Suprapubic skin (tissue), 4 donors: ENCODE measurements at regions not wholly inside any gene's neighbourhood (a gene's known extent, or its start where the extent isn't known, plus 50 kb on each side); places are given as distances from the start of the nearest gene placed in this dataset.

ENCODE experiments used
- DNase-seq, 2 donors: peaks; one replicate each; pipeline ENCODE4 v3.0.0-alpha.2; 2019; ENCODE audit warnings: low spot score in 2 of 2
- H3K27ac ChIP-seq: fragments of 200-600 bp; sonication (generic); one replicate; pipeline ENCODE4 v1.5.1; 2019
- H3K27me3 ChIP-seq: fragments of 200-600 bp; sonication (generic); one replicate; pipeline ENCODE4 v1.5.1; 2019
- H3K36me3 ChIP-seq: fragments of 200-600 bp; sonication (generic); one replicate; pipeline ENCODE4 v1.5.1; 2019
- H3K4me1 ChIP-seq: fragments of 200-600 bp; sonication (generic); one replicate; pipeline ENCODE4 v1.5.1; 2019
- H3K4me3 ChIP-seq: fragments of 200-600 bp; sonication (generic); one replicate; pipeline ENCODE4 v1.5.1; 2019; ENCODE audit warnings: mild to moderate bottlenecking
- H3K9me3 ChIP-seq: fragments of 200-600 bp; sonication (generic); one replicate; pipeline ENCODE4 v1.5.1; 2019
- CTCF ChIP-seq, 2 donors: fragments of 200-600 bp in 1 of 2; fragments of 450-650 bp in 1 of 2; sonication (generic) in 1 of 2; IDR thresholded peaks; one replicate each; pipeline ENCODE4 v1.5.1; 2016 to 2019; ENCODE audit warnings: antibody characterized with exemption in 2 of 2, mild to moderate bottlenecking in 1 of 2, moderate library complexity in 1 of 2
- EP300 ChIP-seq: sonication (generic); formaldehyde crosslinking; IDR thresholded peaks from one replicate; pipeline ENCODE4 v1.6.1; 2017; ENCODE audit warnings: antibody characterized with exemption
- POLR2A ChIP-seq, 2 donors: fragments of 450-650 bp; IDR thresholded peaks; one replicate each; pipeline ENCODE4 v1.6.1; 2017; ENCODE audit warnings: antibody characterized with exemption in 2 of 2, mild to moderate bottlenecking in 2 of 2, moderate library complexity in 2 of 2
- POLR2AphosphoS5 ChIP-seq, 3 donors: sonication (generic); formaldehyde crosslinking; IDR thresholded peaks; one replicate each; pipeline ENCODE4 v1.6.1; 2017; ENCODE audit warnings: antibody characterized with exemption in 3 of 3
- WGBS: methylation state at CpG from one replicate; pipeline ENCODE4 v1.1.5; 2018; 5-methylcytosine and 5-hydroxymethylcytosine counted together

GRCh38 chr12:127628645-127629044, 638.3 kb upstream of the TMEM132C start:
- no peak overlapping the region for H3K4me3 ChIP-seq
- no peak for TF ChIP-seq POLR2AphosphoS5 (IDR thresholded peaks at IDR 0.05)
- TF ChIP-seq EP300, result no peak
- TF ChIP-seq CTCF (IDR thresholded peaks at IDR 0.05), result no peak
- no peak for TF ChIP-seq POLR2A (IDR thresholded peaks at IDR 0.05)
- H3K36me3 ChIP-seq, result no peaks in the 10 kb centered on the region
- WGBS, result 66% methylated on average over 3 of the region's 3 CpGs
- no peaks in the 10 kb centered on the region for H3K9me3 ChIP-seq
- no peaks in the 10 kb centered on the region for H3K27me3 ChIP-seq
- no peak overlapping the region for H3K27ac ChIP-seq
- DNase-seq, result no peak
- H3K4me1 ChIP-seq, result no peaks in the 10 kb centered on the region

- no peak for DNase-seq
- TF ChIP-seq POLR2AphosphoS5 (IDR thresholded peaks at IDR 0.05) (no peak), CTCF (IDR thresholded peaks at IDR 0.05) (no peak), EP300 (no peak), POLR2A (IDR thresholded peaks at IDR 0.05) (no peak)
- WGBS, result 67% methylated on average over 10 of the region's 10 CpGs
- Histone ChIP-seq H3K4me3 (no peak overlapping the region), H3K36me3 (no peaks in the 10 kb centered on the region), H3K9me3 (no peaks in the 10 kb centered on the region), H3K4me1 (no peaks in the 10 kb centered on the region), H3K27me3 (no peaks in the 10 kb centered on the region), H3K27ac (no peak overlapping the region)
These were observed 637.7 kb upstream of the TMEM132C start for GRCh38 chr12:127629066-127629820.

- no peaks in the 10 kb centered on the region for H3K9me3 ChIP-seq
- no peak overlapping the region for H3K27ac ChIP-seq
- WGBS, result 85% methylated on average over 11 of the region's 11 CpGs
- no peak for DNase-seq
- no peaks in the 10 kb centered on the region for H3K27me3 ChIP-seq
- no peaks in the 10 kb centered on the region for H3K36me3 ChIP-seq
- no peak overlapping the region for H3K4me3 ChIP-seq
- H3K4me1 ChIP-seq, result no peaks in the 10 kb centered on the region
- TF ChIP-seq POLR2A (IDR thresholded peaks at IDR 0.05), result no peak
- no peak for TF ChIP-seq POLR2AphosphoS5 (IDR thresholded peaks at IDR 0.05)
- TF ChIP-seq CTCF (IDR thresholded peaks at IDR 0.05), result no peak
- TF ChIP-seq EP300, result no peak
These were observed 634.5 kb upstream of the TMEM132C start for GRCh38 chr12:127632461-127632860.

- no peak overlapping the region for H3K27ac ChIP-seq
- no peaks in the 10 kb centered on the region for H3K9me3 ChIP-seq
- no peaks in the 10 kb centered on the region for H3K4me1 ChIP-seq
- 91% methylated on average over 4 of the region's 4 CpGs for WGBS
- no peak overlapping the region for H3K4me3 ChIP-seq
- no peak for DNase-seq
- no peaks in the 10 kb centered on the region for H3K36me3 ChIP-seq
- TF ChIP-seq CTCF (IDR thresholded peaks at IDR 0.05) (no peak), POLR2AphosphoS5 (IDR thresholded peaks at IDR 0.05) (no peak), POLR2A (IDR thresholded peaks at IDR 0.05) (no peak), EP300 (no peak)
- no peaks in the 10 kb centered on the region for H3K27me3 ChIP-seq
These were observed 631.1 kb upstream of the TMEM132C start for GRCh38 chr12:127635838-127636237.

GRCh38 chr12:127636882-127637281, 630.1 kb upstream of the TMEM132C start:
- Histone ChIP-seq H3K27me3 (no peaks in the 10 kb centered on the region), H3K36me3 (no peaks in the 10 kb centered on the region), H3K4me3 (no peak overlapping the region), H3K27ac (no peak overlapping the region), H3K9me3 (no peaks in the 10 kb centered on the region), H3K4me1 (no peaks in the 10 kb centered on the region)
- DNase-seq, result no peak
- no peak for TF ChIP-seq POLR2AphosphoS5 (IDR thresholded peaks at IDR 0.05)
- TF ChIP-seq POLR2A (IDR thresholded peaks at IDR 0.05), result no peak
- TF ChIP-seq CTCF (IDR thresholded peaks at IDR 0.05), result no peak
- TF ChIP-seq EP300, result no peak
- 33% methylated on average over 2 of the region's 2 CpGs for WGBS
